Activated T-helper 1 cell treated with anti-CD3 and anti-CD28 coated beads, Interleukin-12 subunit alpha, Interleukin-12 subunit beta, Interleukin-2, Interleukin-4 antibody, amounts not matched to agents 30 ng/mL and 10 ng/mL and 1 ng/mL, durations not matched to agents 14 hours and 24 hours and 36 hours (primary cell): ENCODE measurements at regions not wholly inside any gene's neighbourhood (a gene's known extent, or its start where the extent isn't known, plus 50 kb on each side); places are given as distances from the start of the nearest gene placed in this dataset.
"Not testable (repeated sequence)": the region's sequence is repeated elsewhere in the genome, so short reads cannot be mapped to it uniquely, and the experiment has no call there.

Experiments used
- DNase-seq: peaks from one replicate; pipeline ENCODE4 v3.0.0; 2021; ENCODE audit warnings: low spot score
- H3K27ac Mint-ChIP-seq: one replicate; pipeline ENCODE4 v1.8.0; 2021; ENCODE audit warnings: mild to moderate bottlenecking, mixed read lengths
- H3K27me3 Mint-ChIP-seq: one replicate; pipeline ENCODE4 v1.8.0; 2022; ENCODE audit warnings: mild to moderate bottlenecking, moderate library complexity, mixed read lengths; ENCODE audit not compliant: insufficient read depth
- H3K36me3 Mint-ChIP-seq: one replicate; pipeline ENCODE4 v1.8.0; 2021; ENCODE audit warnings: low read depth, mixed read lengths
- H3K4me1 Mint-ChIP-seq: one replicate; pipeline ENCODE4 v1.8.0; 2021; ENCODE audit warnings: low read depth, mixed read lengths
- H3K4me3 Mint-ChIP-seq: one replicate; pipeline ENCODE4 v1.8.0; 2021; ENCODE audit warnings: mild to moderate bottlenecking, moderate library complexity, mixed read lengths
- H3K9me3 Mint-ChIP-seq: one replicate; pipeline ENCODE4 v1.8.0; 2021; ENCODE audit warnings: mixed read lengths
- intact Hi-C: fragments of 100-400 bp; cut with micrococcal nuclease; formaldehyde crosslinking; loops from one replicate; pipeline ENCODE4 v1.15.1; 2024

GRCh38 chr15:81645470-81645869 is 271.5 kb upstream of the TMC3 start:
- intact Hi-C loops: no loop called here
- Mint-ChIP-seq H3K36me3 (no peaks in the 10 kb centered on the region), H3K4me3 (no peak overlapping the region), H3K27ac (no peak overlapping the region), H3K9me3 (no peaks in the 10 kb centered on the region), H3K27me3 (no peaks in the 10 kb centered on the region), H3K4me1 (no peaks in the 10 kb centered on the region)
- no peak for DNase-seq

- no peak for DNase-seq
- Mint-ChIP-seq H3K27me3 (no peaks in the 10 kb centered on the region), H3K27ac (no peak overlapping the region), H3K36me3 (no peaks in the 10 kb centered on the region), H3K4me1 (no peaks in the 10 kb centered on the region), H3K4me3 (no peak overlapping the region), H3K9me3 (no peaks in the 10 kb centered on the region)
- intact Hi-C loops: no loop called here
These were observed 269.8 kb upstream of the TMC3 start for GRCh38 chr15:81643771-81644170.

GRCh38 chr15:81642451-81642990 is 268.5 kb upstream of the TMC3 start:
- intact Hi-C loops: no loop called here
- Mint-ChIP-seq H3K4me3 (no peak overlapping the region), H3K9me3 (no peaks in the 10 kb centered on the region), H3K4me1 (no peaks in the 10 kb centered on the region), H3K36me3 (no peaks in the 10 kb centered on the region), H3K27ac (no peak overlapping the region), H3K27me3 (no peaks in the 10 kb centered on the region)
- DNase-seq: no peak

GRCh38 chr15:81636064-81636463 is 262.1 kb upstream of the TMC3 start:
- H3K36me3 Mint-ChIP-seq, H3K4me3 Mint-ChIP-seq, H3K27me3 Mint-ChIP-seq, DNase-seq, H3K9me3 Mint-ChIP-seq, H3K4me1 Mint-ChIP-seq, H3K27ac Mint-ChIP-seq, intact Hi-C loops: not testable (repeated sequence)

GRCh38 chr15:81633889-81634288 is 259.9 kb upstream of the TMC3 start:
- Mint-ChIP-seq H3K4me1 (no peaks in the 10 kb centered on the region), H3K4me3 (no peak overlapping the region), H3K27me3 (no peaks in the 10 kb centered on the region), H3K27ac (no peak overlapping the region), H3K36me3 (no peaks in the 10 kb centered on the region), H3K9me3 (no peaks in the 10 kb centered on the region)
- no peak for DNase-seq
- intact Hi-C loops: no loop called here

- Mint-ChIP-seq H3K9me3 (no peaks in the 10 kb centered on the region), H3K36me3 (no peaks in the 10 kb centered on the region), H3K4me1 (no peaks in the 10 kb centered on the region), H3K27me3 (peaks cover 4% of the 10 kb centered on the region), H3K4me3 (no peak overlapping the region), H3K27ac (no peak overlapping the region)
- no peak for DNase-seq
- intact Hi-C loops: no loop called here
These were observed 251.9 kb upstream of the TMC3 start for GRCh38 chr15:81625896-81626295.

- Mint-ChIP-seq H3K27me3 (peaks cover 7% of the 10 kb centered on the region), H3K36me3 (no peaks in the 10 kb centered on the region), H3K9me3 (no peaks in the 10 kb centered on the region), H3K4me1 (no peaks in the 10 kb centered on the region), H3K4me3 (no peak overlapping the region), H3K27ac (no peak overlapping the region)
- intact Hi-C loops: no loop called here
- DNase-seq: no peak
These were observed 245.0 kb upstream of the TMC3 start for GRCh38 chr15:81619002-81619401.

- intact Hi-C loops: no loop called here
- Mint-ChIP-seq H3K27ac (no peak overlapping the region), H3K9me3 (no peaks in the 10 kb centered on the region), H3K36me3 (no peaks in the 10 kb centered on the region), H3K4me1 (no peaks in the 10 kb centered on the region), H3K27me3 (peaks cover 3% of the 10 kb centered on the region), H3K4me3 (no peak overlapping the region)
- no peak for DNase-seq
These were observed 238.6 kb upstream of the TMC3 start for GRCh38 chr15:81612631-81613030.

- no peaks in the 10 kb centered on the region for H3K9me3 Mint-ChIP-seq
- intact Hi-C loops: no loop called here
- peaks cover 3% of the 10 kb centered on the region for H3K27me3 Mint-ChIP-seq
These were observed 237.7 kb upstream of the TMC3 start for GRCh38 chr15:81611679-81612078.

GRCh38 chr15:81608309-81608829 is 234.4 kb upstream of the TMC3 start:
- Mint-ChIP-seq H3K9me3 (no peaks in the 10 kb centered on the region), H3K36me3 (no peaks in the 10 kb centered on the region), H3K27me3 (no peaks in the 10 kb centered on the region), H3K27ac (no peak overlapping the region), H3K4me3 (no peak overlapping the region), H3K4me1 (no peaks in the 10 kb centered on the region)
- no peak for DNase-seq
- intact Hi-C loops: no loop called here

More at GRCh38 chr15:81611679-81612078, 237.7 kb upstream of the TMC3 start:
- no peak for DNase-seq
- Mint-ChIP-seq H3K4me3 (no peak overlapping the region), H3K36me3 (no peaks in the 10 kb centered on the region), H3K27ac (no peak overlapping the region), H3K4me1 (no peaks in the 10 kb centered on the region)

GRCh38 chr15:81604713-81605112 is 230.7 kb upstream of the TMC3 start:
- no peaks in the 10 kb centered on the region for H3K4me1 Mint-ChIP-seq
- H3K36me3 Mint-ChIP-seq: no peaks in the 10 kb centered on the region
- no peak for DNase-seq
- no peak overlapping the region for H3K27ac Mint-ChIP-seq
- intact Hi-C loops: no loop called here
- peaks cover 16% of the 10 kb centered on the region for H3K9me3 Mint-ChIP-seq
- H3K4me3 Mint-ChIP-seq: no peak overlapping the region
- H3K27me3 Mint-ChIP-seq: no peaks in the 10 kb centered on the region

- no peaks in the 10 kb centered on the region for H3K36me3 Mint-ChIP-seq
- H3K27me3 Mint-ChIP-seq: no peaks in the 10 kb centered on the region
- H3K27ac Mint-ChIP-seq: no peak overlapping the region
- no peaks in the 10 kb centered on the region for H3K4me1 Mint-ChIP-seq
- H3K4me3 Mint-ChIP-seq: no peak overlapping the region
- DNase-seq: no peak
- peaks cover 13% of the 10 kb centered on the region for H3K9me3 Mint-ChIP-seq
- intact Hi-C loops: no loop called here
These were observed 222.3 kb upstream of the TMC3 start for GRCh38 chr15:81596159-81596865.

- Mint-ChIP-seq H3K9me3 (peaks cover 10% of the 10 kb centered on the region), H3K4me3 (no peak overlapping the region), H3K4me1 (no peaks in the 10 kb centered on the region), H3K27ac (no peak overlapping the region), H3K27me3 (no peaks in the 10 kb centered on the region), H3K36me3 (no peaks in the 10 kb centered on the region)
- no peak for DNase-seq
- intact Hi-C loops: no loop called here
These were observed 221.7 kb upstream of the TMC3 start for GRCh38 chr15:81595752-81596151.
